ENCODE measurements at regions not wholly inside any gene's neighbourhood (a gene's known extent, or its start where the extent isn't known, plus 50 kb on each side); places are given as distances from the start of the nearest gene placed in this dataset.

GRCh38 chr16:6549415-6549814, 783.2 kb upstream of the RBFOX1 start:
- ChIA-PET CTCF (no interaction called here), POLR2A (no interaction called here), RAD21 (ENCODE audit: low non-redundant PET in 1 of 2, low total read pairs in 2 of 2, uncharacterized antibody in 2 of 2, unreplicated experiment in 2 of 2) (no interaction called here)
- no peak for TF ChIP-seq POLR2A (IDR thresholded peaks at IDR 0.05; ENCODE audit: borderline replicate concordance, extremely low read depth, insufficient read depth, insufficient read length)
- TF ChIP-seq EGR1 (IDR thresholded peaks at IDR 0.05; ENCODE audit: low read depth): no peak
- TF ChIP-seq EZH2phosphoT487 (IDR thresholded peaks at IDR 0.05; ENCODE audit: borderline replicate concordance): no peak
- no peak overlapping the region for H3K9ac ChIP-seq (ENCODE audit: low read length)
- H3K4me2 ChIP-seq (ENCODE audit: low read length): no peak overlapping the region
- H4K20me1 ChIP-seq (ENCODE audit: insufficient read depth): no peaks in the 10 kb centered on the region
- no peaks in the 10 kb centered on the region for H3K27me3 ChIP-seq (ENCODE audit: insufficient read depth, low read length)
- no peak overlapping the region for H2AFZ ChIP-seq (ENCODE audit: low read depth, low read length, poor library complexity, severe bottlenecking)
- no peak overlapping the region for H3K27ac ChIP-seq (ENCODE audit: low read depth, low read length)
- H3K4me3 ChIP-seq (replicated peaks in 1 of 2; ENCODE audit: low read depth in 1 of 2, low read length in 2 of 2): no peak overlapping the region
- intact Hi-C loops (cut with micrococcal nuclease): no loop called here
- H3K9me2 ChIP-seq (ENCODE audit: insufficient read depth): no peaks in the 10 kb centered on the region
- no TSS peak for BruUV-seq (replicated peaks)
- H3K9me3 ChIP-seq (ENCODE audit: control insufficient read depth in 1 of 2, insufficient read depth in 1 of 2, low read depth in 1 of 2, low read length in 2 of 2): no peaks in the 10 kb centered on the region
- no peaks in the 10 kb centered on the region for H3K79me2 ChIP-seq (ENCODE audit: insufficient read depth, low read length)
- no peak for DNase-seq (ENCODE audit: low read depth, low spot score)
- H3K36me3 ChIP-seq (ENCODE audit: control insufficient read depth in 1 of 2, insufficient read depth in 2 of 2, low read length in 2 of 2): no peaks in the 10 kb centered on the region
- ATAC-seq: no peak
- no peaks in the 10 kb centered on the region for H3K4me1 ChIP-seq (ENCODE audit: control insufficient read depth in 1 of 2, insufficient read depth in 2 of 2, low read length in 2 of 2)

GRCh38 chr16:6548507-6548906, 784.1 kb upstream of the RBFOX1 start:
- Histone ChIP-seq H3K9me3 (ENCODE audit: control insufficient read depth in 1 of 2, insufficient read depth in 1 of 2, low read depth in 1 of 2, low read length in 2 of 2) (no peaks in the 10 kb centered on the region), H4K20me1 (ENCODE audit: insufficient read depth) (no peaks in the 10 kb centered on the region), H3K4me3 (replicated peaks in 1 of 2; ENCODE audit: low read depth in 1 of 2, low read length in 2 of 2) (no peak overlapping the region), H3K27me3 (ENCODE audit: insufficient read depth, low read length) (no peaks in the 10 kb centered on the region), H3K9me2 (ENCODE audit: insufficient read depth) (no peaks in the 10 kb centered on the region), H3K4me2 (ENCODE audit: low read length) (no peak overlapping the region), H3K36me3 (ENCODE audit: control insufficient read depth in 1 of 2, insufficient read depth in 2 of 2, low read length in 2 of 2) (no peaks in the 10 kb centered on the region), H3K4me1 (ENCODE audit: control insufficient read depth in 1 of 2, insufficient read depth in 2 of 2, low read length in 2 of 2) (no peaks in the 10 kb centered on the region), H3K9ac (ENCODE audit: low read length) (no peak overlapping the region), H2AFZ (ENCODE audit: low read depth, low read length, poor library complexity, severe bottlenecking) (no peak overlapping the region), H3K79me2 (ENCODE audit: insufficient read depth, low read length) (no peaks in the 10 kb centered on the region), H3K27ac (ENCODE audit: low read depth, low read length) (no peak overlapping the region)
- no TSS peak for BruUV-seq (replicated peaks)
- CTCF ChIA-PET: no interaction called here
- intact Hi-C loops (cut with micrococcal nuclease): no loop called here
- TF ChIP-seq ELF1 (IDR thresholded peaks at IDR 0.05; ENCODE audit: borderline replicate concordance, low read depth) (no peak), CEBPB (IDR thresholded peaks at IDR 0.05; ENCODE audit: low read depth) (no peak), EGR1 (IDR thresholded peaks at IDR 0.05; ENCODE audit: low read depth) (no peak), SIN3A (IDR thresholded peaks at IDR 0.05; ENCODE audit: low read depth) (no peak), ZFX (IDR thresholded peaks at IDR 0.05) (no peak), SP1 (IDR thresholded peaks at IDR 0.05; ENCODE audit: low read depth) (no peak), REST (IDR thresholded peaks at IDR 0.05; ENCODE audit: low read depth) (no peak), TCF7L2 (IDR thresholded peaks at IDR 0.05; ENCODE audit: borderline replicate concordance, extremely low read depth, insufficient read depth, insufficient read length) (no peak)
- TF ChIP-seq, protein P1, sequence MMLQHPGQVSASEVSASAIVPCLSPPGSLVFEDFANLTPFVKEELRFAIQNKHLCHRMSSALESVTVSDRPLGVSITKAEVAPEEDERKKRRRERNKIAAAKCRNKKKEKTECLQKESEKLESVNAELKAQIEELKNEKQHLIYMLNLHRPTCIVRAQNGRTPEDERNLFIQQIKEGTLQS (IDR thresholded peaks at IDR 0.05): no peak
- TF ChIP-seq, protein P2, sequence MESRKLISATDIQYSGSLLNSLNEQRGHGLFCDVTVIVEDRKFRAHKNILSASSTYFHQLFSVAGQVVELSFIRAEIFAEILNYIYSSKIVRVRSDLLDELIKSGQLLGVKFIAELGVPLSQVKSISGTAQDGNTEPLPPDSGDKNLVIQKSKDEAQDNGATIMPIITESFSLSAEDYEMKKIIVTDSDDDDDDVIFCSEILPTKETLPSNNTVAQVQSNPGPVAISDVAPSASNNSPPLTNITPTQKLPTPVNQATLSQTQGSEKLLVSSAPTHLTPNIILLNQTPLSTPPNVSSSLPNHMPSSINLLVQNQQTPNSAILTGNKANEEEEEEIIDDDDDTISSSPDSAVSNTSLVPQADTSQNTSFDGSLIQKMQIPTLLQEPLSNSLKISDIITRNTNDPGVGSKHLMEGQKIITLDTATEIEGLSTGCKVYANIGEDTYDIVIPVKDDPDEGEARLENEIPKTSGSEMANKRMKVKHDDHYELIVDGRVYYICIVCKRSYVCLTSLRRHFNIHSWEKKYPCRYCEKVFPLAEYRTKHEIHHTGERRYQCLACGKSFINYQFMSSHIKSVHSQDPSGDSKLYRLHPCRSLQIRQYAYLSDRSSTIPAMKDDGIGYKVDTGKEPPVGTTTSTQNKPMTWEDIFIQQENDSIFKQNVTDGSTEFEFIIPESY (IDR thresholded peaks at IDR 0.05; ENCODE audit: extremely low read depth, insufficient replicate concordance, low read length): no peak
- RAD21 ChIA-PET (ENCODE audit: low non-redundant PET in 1 of 2, low total read pairs in 2 of 2, uncharacterized antibody in 2 of 2, unreplicated experiment in 2 of 2): no interaction called here
- ATAC-seq: no peak
- no peak for DNase-seq (ENCODE audit: low read depth, low spot score)
- POLR2A ChIA-PET: no interaction called here
